ENCODE measurements at regions not wholly inside any gene's neighbourhood (a gene's known extent, or its start where the extent isn't known, plus 50 kb on each side); places are given as distances from the start of the nearest gene placed in this dataset.
"Not testable (repeated sequence)": the region's sequence is repeated elsewhere in the genome, so short reads cannot be mapped to it uniquely, and the experiment has no call there.

- DNase-seq = not testable (repeated sequence)
Measured at GRCh38 chrX:1053600-1053999, 158.8 kb downstream of the CRLF2 start.

DNA sequence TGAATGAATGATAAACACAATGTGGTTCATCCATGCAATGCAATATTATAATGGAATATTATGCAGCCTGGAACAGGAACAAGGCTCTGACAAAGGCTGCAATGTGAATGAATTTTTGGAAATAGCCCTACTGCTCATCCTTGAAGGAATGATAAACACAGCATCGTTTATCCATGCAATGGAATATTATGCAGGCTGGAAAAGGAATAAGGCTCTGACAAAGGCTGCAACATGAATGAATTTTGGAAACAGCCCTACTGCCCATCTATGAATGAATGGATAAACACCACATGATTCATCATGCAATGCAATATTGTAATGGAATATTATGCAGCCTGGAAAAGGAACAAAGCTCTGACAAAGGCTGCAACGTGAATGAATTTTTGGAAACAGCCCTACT is 159.4 kb downstream of the CRLF2 start:
- no peak for DNase-seq

DNA sequence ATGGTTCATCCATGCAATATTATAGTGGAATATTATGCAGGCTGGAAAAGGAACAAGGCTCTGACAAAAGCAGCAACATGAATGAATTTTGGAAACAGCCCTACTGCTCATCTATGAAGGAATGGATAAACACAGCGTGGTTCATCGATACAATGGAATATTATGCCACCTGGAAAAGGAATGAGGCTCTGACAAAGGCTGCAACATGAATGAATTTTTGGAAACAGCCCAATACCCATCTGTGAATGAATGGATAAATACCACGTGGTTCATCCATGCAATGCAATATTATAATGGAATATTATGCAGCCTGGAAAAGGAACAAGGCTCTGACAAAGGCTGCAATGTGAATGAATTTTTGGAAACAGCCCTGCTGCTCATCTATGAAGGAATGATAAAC is 160.4 kb downstream of the CRLF2 start:
- DNase-seq = no peak

DNA sequence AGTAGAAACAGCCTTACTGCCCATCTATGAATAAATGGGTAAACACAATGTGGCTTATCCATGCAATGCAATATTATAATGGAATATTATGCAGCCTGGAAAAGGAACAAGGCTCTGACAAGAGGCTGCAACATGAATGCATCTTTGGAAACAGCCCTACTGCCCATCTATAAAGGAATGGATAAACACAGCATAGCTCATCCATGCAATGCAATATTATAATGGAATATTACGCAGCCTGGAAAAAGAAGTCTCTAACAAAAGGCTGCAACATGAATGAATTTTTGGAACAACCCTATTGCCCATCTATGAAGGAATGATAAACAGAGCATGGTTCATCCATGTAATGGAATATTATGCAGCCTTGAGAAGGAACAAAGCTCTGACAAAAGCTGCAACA is 161.0 kb downstream of the CRLF2 start:
- DNase-seq = no peak

- no peak for DNase-seq
Measured at GRCh38 chrX:1045680-1046314, 166.7 kb downstream of the CRLF2 start.

- no peak for DNase-seq
Measured at GRCh38 chrX:1041091-1041490, 171.4 kb downstream of the CRLF2 start.

DNA sequence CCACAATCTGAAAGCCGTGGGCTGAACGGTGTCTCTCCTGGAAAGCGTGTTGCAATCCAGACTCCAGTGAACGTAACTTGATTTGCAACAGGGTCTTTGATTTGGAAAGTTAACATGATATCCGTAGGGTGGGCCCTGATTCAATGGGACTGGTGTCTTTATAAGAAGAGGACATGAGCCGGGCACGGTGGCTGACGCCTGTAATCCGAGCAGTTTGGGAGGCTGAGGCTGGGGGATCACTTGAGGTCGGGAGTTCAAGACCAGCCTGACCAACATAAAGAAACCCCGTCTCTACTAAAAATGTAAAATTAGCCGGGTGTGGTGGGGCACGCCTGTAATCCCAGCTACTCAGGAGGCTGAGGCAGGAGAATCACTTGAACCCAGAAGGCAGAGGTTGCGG is 176.5 kb downstream of the CRLF2 start:
- DNase-seq = not testable (repeated sequence)

- DNase-seq = no peak
Measured at GRCh38 chrX:1035206-1035605, 177.2 kb downstream of the CRLF2 start.

DNA sequence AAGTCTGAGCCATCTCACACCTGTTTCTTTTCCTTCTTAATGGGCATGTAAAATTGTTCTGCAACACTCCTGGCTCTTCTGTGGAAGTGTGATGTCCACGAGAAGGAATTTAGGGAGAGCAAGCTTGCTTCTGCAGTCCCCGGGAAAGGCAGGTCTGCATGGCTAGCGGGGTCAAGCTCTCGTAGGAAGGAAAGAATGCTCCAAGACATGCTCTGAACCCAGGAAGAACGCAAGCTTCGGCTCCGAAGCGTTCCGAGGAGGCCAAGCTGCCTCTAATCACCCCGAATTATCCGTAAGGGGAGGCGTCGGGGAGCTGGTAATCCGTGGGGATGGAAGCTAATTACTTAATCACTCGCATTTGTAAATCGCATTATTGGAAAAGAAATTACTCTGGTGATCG is 177.7 kb downstream of the CRLF2 start:
- no peak for DNase-seq

- no peak for DNase-seq
Measured at GRCh38 chrX:1031521-1032430, 180.7 kb downstream of the CRLF2 start.

DNA sequence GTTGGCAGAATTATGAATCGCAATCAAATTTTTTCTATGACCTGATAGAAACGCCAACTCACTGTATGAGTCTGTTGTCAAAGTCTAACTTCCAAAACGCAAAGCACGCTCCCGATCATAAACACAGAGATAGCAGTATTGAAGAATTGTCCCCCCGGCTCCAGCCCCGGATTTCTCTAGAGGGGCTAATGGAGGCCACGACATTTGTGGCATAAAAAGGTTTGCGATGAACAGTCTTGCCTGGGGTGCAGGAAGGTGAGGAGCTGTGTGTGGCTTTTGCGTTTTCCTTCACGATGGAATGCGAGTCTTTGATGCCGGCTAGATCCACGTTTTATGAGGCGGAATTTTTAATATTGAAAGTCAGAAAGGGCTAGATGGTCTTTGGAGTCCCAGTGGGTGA is 183.0 kb downstream of the CRLF2 start:
- no peak for DNase-seq

- DNase-seq = no peak
Measured at GRCh38 chrX:1027680-1028079, 184.8 kb downstream of the CRLF2 start.

- no peak for DNase-seq
Measured at GRCh38 chrX:1027133-1027532, 185.3 kb downstream of the CRLF2 start.

GRCh38 chrX:1026263-1027015 is 186.0 kb downstream of the CRLF2 start:
- no peak for DNase-seq

DNA sequence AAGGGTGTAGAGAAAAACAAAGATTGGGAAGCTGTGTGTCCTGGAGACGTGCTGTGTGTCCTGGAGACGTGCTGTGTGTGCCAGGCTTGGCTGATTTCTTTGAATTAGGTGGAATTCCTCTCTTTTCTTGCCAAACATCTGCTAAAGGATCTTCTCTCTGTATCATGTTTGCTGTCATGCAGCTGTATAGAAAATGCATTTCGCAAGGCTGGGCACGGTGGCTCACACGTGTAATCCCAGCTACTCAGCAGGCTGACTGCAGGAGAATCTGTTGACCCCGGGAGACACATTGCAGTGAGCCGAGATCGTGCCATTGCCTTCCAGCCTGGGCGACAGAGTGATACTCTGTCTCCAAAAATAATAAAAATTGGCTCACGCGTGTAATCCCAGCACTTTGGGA is 187.0 kb downstream of the CRLF2 start:
- DNase-seq = no peak

DNA sequence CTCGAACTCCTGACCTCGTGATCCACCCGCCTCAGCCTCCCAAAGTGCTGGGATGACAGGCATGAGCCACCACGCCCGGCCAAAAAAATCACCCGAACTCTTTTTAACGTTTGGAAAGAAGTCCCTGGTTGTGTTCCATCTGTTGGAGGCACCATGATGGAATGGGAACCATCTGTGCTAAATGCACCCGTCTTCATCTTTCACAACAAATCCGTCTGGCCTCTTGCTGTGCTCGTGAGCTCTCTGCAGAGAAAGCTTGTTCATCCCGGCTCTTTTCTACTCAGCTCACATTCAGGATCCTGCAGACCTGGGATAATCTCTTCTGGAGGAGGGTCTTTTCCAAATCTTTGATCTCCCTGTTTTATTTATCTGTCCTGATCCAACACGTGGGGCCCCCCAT is 188.8 kb downstream of the CRLF2 start:
- no peak for DNase-seq

GRCh38 chrX:1021314-1021993 is 191.0 kb downstream of the CRLF2 start:
- DNase-seq = not testable (repeated sequence)

DNA sequence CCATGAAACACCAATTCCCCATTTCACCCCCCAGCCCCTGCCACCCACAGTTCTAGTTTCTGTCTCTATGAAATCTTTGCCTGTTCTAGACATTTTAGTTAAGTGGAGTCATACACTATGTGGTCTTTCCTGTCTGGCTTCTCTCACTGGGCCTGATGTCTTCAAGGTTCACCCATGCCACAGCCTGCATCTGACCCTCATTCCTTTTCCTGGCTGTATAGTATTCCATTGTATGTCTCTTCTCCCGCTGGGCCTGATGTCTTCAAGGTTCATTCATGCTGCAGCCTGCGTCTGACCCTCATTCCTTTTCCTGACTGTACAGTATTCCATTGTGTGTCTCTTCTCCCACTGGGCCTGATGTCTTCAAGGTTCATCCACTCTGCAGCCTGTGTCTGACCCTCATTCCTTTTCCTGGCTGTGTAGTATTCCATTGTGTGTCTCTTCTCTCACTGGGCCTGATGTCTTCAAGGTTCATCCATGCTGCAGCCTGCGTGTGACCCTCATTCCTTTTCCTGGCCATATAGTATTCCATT is 191.7 kb downstream of the CRLF2 start:
- DNase-seq = no peak

- not testable (repeated sequence) for DNase-seq
Measured at GRCh38 chrX:1016926-1017325, 195.5 kb downstream of the CRLF2 start.

- DNase-seq = not testable (repeated sequence)
Measured at GRCh38 chrX:1016281-1016680, 196.2 kb downstream of the CRLF2 start.

DNA sequence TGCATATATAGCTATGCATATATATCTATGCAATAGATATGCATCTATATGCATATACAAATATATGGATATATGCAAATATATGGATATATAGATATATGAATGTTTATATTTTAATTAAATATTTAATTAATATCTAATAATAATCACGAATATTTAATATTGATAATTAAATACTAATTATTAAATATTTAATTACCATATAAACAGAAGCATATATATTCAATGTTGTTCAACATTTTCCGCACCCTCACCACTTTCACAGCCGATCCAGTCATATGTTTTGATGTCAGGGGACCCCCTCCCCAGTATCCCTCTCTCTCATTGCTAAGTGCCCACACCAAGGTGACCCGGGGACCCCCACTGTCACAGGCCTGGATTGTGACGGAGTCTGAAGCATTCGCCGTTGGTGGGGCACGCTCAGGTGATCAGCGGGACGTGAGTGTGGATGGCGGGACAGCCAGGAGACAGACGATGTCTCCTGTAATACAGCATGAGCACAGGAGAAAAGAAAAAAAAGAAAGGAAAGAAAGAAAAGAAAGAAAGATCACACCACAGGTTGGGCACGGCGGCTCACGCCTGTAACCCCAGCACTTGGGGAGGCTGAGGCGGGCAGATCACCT is 199.7 kb downstream of the CRLF2 start:
- no peak for DNase-seq

GRCh38 chrX:1011691-1012283 is 200.7 kb downstream of the CRLF2 start:
- DNase-seq = no peak
